Fibroblast of skin of left biceps (primary cell): ENCODE measurements at regions not wholly inside any gene's neighbourhood (a gene's known extent, or its start where the extent isn't known, plus 50 kb on each side); places are given as distances from the start of the nearest gene placed in this dataset.

Source experiments
- DNase-seq, 2 experiments: peaks; one replicate each; pipeline ENCODE4 v3.0.0-alpha.2; 2013; ENCODE audit warnings: low read depth in 2 of 2

DNA sequence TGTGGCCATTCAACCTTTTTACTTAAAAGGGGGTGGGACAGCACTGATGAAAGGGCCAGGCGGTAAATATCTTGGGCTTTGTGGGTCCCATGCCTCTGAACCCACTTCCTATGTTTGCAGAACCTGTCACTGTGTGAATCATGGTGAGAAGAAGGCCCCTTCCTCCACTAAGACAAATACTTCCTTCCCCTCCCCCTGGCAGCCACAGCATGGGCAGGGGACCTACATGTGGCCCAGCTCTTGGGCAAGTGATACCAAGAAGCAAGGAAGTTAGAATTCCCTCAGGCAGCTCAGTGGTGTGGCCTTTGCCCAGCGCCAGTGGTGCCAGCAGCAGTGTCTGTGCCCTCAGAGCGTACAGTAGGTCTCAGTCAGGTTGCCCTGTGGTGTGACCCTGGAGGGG, 168.6 kb downstream of the TRIM33 start:
- DNase-seq = no peak

- no peak for DNase-seq
These were observed 169.1 kb downstream of the TRIM33 start for GRCh38 chr1:114341856-114342255.

GRCh38 chr1:114341299-114341698, 169.7 kb downstream of the TRIM33 start:
- no peak for DNase-seq

GRCh38 chr1:114340892-114341291, 170.1 kb downstream of the TRIM33 start:
- no peak for DNase-seq

- no peak for DNase-seq
These were observed 171.6 kb downstream of the TRIM33 start for GRCh38 chr1:114339379-114339778.

- no peak for DNase-seq
These were observed 172.7 kb downstream of the TRIM33 start for GRCh38 chr1:114338191-114338890.

DNA sequence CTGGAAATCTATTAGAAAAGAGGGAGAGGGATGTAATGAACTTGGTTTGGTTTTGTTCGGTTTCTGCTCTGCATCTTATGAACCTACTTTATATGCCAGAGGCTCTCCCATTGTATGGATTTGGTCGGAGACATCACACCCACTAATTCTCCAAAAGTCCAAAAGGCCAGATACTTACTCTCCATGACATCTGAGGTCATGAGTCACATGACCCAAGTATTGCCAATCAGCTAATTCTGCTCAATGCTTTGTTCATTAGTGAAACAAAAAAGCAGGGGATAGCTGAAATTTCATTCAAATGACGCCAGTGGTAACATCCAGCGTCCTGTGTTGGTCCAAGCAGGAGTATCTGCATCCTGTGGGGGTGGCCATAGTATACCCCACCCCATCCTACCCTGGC, 173.6 kb downstream of the TRIM33 start:
- no peak for DNase-seq

GRCh38 chr1:114336360-114336759, 174.6 kb downstream of the TRIM33 start:
- DNase-seq = no peak

GRCh38 chr1:114335273-114335672, 175.7 kb downstream of the TRIM33 start:
- DNase-seq = no peak

GRCh38 chr1:114334297-114334696, 176.7 kb downstream of the TRIM33 start:
- no peak for DNase-seq

DNA sequence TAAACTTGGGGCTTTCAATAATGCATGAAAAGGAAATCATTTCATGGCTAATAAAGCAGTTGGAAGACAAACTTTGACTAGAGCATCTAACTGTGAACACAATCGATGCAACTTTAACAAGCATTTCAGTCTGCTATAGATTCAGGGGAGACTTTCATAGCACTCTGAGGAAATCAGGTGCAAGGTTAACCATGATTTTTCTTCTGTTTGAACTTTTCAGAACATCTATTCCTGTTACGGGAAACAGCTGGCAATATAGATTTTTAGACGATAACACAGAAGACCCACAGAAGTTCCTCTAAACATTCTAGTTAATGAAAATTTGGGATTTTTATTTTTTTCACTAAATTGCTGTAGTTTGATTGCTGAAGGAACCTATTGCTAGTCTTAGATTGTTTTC, 177.3 kb downstream of the TRIM33 start:
- no peak for DNase-seq

- DNase-seq = no peak
These were observed 178.3 kb upstream of the SYT6 start for GRCh38 chr1:114331936-114332335.

DNA sequence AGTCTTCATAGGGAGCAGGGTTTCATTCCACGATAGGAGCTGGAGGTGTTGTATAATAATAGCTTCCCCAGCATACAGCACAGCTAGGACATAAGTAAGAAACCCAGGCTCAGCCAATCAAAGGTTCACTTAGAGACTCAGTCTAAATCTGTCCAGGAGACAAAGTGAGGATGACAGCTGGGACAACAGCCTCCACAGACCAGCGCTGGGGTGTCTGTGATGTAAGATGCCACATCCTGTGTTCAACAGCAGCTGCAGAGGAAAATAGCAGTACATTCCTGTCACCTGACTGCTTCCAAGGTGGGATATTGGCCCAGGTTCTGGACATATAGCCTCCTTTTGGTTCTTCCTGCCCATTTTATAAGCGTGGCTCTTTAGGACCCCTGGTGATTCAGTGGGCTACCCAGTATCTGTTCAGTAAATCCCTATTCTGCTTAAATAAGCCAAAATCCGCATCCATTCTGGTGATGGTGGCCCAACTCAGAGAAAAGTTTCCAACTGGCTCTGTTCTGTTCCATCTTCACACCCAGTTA, 176.8 kb upstream of the SYT6 start:
- no peak for DNase-seq

GRCh38 chr1:114328361-114328904, 174.8 kb upstream of the SYT6 start:
- no peak for DNase-seq

DNA sequence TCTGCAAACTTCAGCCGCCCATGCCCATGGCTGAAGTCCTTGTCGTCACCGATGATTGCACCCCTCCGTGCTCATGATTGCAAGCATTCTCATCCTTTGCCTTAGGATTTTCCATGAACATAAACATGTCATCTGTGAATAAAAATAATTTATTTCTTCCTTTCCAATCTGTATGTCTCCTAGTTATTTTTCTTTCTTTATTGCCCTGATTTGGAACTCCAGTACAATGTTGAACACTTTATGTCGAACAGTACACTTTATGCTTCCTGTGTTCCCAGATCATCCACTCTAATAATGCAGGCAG, 170.9 kb upstream of the SYT6 start:
- no peak for DNase-seq

DNA sequence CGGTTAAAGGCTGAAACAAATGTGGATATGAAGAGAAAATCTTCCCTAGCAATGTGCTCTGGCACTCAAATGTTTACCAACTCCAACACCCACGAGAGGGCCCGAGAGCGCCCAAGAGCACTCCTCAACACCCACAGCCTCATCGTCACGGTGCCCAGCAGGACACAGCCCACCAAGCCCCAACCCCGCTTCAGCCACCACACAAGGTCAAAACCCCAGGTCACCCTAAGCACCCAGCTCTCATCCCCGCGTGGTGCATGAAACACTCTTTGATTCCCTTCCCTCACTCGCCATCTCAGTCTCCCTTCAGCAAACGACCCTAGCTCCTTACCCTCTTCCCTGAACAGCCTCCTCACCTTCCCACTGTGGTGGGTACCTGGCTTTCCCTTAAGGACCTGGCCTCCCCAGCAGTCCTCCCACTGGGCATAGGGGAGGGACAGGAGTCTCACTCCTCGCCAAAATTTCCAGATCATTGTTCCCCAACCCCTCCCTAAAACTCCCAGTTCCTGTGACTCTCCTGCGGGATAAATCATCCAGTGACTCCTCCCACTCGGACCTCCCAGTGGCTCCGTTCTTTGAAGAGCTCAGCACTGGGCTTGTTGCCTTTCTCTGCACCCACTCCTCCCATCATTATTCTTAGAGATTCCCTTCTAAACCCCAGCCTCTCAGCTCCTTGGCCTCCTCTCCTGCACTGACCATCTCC, 170.4 kb upstream of the SYT6 start:
- no peak for DNase-seq

DNA sequence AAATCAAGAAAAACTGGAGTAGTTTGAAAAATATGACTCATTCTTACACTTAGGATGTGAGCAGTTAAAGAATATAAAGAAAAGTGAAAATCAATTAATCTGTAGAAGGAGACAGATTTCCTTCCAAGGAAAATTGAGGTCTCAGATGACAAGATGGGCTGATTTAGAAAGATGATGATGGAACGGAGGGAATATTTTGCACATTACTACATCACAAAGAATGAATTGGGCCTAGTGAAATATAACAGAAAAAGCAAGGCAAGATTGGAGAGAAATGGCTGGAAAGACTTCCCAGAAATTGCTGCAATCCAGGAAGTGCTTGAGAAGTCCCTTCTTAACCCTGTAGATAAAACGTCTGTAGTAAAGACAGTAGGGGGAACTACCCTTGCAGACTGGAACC, 169.1 kb upstream of the SYT6 start:
- peak in 1 of 2 experiments; percentile 56 for DNase-seq

DNA sequence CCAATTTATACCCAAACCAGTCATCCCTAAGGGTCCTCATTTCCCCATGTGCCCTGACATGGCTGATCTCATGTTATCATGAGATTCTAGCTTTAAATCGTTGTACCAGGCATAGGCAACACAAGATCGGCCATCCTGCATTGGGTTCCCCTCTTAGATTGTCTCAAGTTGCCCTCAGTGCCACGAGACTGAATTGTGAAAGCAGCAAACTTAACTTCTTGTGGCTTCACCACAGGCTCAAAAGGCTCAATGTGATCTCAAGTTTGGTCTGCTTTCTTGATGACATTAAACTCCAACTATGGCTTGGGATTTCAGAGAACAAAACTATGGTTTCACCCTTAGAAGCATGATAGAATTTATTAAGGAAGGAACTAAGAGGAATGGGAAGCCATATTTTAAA, 168.5 kb upstream of the SYT6 start:
- no peak for DNase-seq

DNA sequence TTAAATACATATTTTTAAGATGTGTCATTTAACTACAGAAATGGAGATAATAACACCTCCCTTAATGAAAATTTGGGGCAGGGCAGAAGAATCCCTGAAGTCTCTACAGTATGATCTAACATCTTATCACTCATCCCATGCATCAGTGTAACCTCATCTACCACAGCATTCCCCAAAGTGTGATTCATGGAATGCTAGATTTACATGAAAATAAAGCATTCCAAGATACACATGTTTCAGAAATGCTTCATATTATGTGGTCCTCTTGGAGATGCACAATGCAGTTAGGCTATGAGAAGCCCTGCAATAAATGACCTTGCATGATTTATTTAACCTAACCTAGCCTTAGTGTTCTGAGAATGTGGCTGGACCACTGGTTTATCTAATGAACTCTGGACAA, 166.9 kb upstream of the SYT6 start:
- DNase-seq = peak; percentile 82 to 83

- DNase-seq = peak; percentile 55 to 63
These were observed 165.7 kb upstream of the SYT6 start for GRCh38 chr1:114319418-114319817.

- no peak for DNase-seq
These were observed 165.3 kb upstream of the SYT6 start for GRCh38 chr1:114318961-114319360.

DNA sequence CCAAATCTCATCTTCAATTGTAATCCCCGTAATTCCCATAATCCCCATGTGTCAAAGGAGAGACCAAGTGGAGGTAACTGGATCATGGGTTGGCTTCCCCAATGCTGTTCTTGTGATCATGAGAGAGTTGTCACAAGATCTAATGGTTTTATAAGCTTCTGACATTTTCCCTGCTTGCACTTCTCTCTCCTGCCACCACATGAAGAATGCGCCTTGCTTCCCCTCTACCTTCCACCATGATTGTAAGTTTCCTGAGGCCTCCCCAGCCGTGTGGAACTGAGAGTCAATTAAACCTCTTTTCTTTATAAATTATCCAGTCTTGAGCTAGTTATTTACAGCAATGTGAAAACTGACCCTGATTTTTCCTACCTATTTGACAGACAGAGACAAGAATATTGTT, 162.5 kb upstream of the SYT6 start:
- DNase-seq = no peak

GRCh38 chr1:114315631-114316030, 162.0 kb upstream of the SYT6 start:
- peak in 1 of 2 experiments; percentile 34 for DNase-seq
